ENCODE measurements at regions not wholly inside any gene's neighbourhood (a gene's known extent, or its start where the extent isn't known, plus 50 kb on each side); places are given as distances from the start of the nearest gene placed in this dataset.

DNA sequence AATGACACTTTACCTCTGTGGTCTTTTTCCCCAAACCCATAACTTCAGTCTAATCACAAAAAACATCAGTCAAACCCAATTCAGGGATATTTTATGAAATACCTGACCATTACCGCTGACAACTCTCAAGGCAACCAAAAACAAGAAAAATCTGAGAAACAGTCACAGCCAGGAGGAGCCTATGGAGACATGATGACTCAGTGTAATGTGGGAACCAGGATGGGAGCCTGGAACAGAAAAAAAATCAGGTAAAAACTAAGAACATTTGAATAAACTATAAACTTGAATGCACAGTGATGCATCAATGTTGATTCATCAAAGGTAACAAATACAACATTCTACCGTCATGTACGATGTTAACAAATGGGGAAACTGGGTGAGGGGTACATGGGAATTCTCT lies 84.1 kb upstream of the TSHZ2 start:
- TF ChIP-seq, protein P1, sequence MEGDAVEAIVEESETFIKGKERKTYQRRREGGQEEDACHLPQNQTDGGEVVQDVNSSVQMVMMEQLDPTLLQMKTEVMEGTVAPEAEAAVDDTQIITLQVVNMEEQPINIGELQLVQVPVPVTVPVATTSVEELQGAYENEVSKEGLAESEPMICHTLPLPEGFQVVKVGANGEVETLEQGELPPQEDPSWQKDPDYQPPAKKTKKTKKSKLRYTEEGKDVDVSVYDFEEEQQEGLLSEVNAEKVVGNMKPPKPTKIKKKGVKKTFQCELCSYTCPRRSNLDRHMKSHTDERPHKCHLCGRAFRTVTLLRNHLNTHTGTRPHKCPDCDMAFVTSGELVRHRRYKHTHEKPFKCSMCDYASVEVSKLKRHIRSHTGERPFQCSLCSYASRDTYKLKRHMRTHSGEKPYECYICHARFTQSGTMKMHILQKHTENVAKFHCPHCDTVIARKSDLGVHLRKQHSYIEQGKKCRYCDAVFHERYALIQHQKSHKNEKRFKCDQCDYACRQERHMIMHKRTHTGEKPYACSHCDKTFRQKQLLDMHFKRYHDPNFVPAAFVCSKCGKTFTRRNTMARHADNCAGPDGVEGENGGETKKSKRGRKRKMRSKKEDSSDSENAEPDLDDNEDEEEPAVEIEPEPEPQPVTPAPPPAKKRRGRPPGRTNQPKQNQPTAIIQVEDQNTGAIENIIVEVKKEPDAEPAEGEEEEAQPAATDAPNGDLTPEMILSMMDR (conservative IDR thresholded peaks at IDR 0.05; ENCODE audit: low read length), result no peak
- no peak for TF ChIP-seq EZH2phosphoT487 (IDR thresholded peaks at IDR 0.05; ENCODE audit: borderline replicate concordance)
